ENCODE measurements at regions not wholly inside any gene's neighbourhood (a gene's known extent, or its start where the extent isn't known, plus 50 kb on each side); places are given as distances from the start of the nearest gene placed in this dataset.

- no peak for DNase-seq (ENCODE audit: low spot score in 2 of 2)
- intact Hi-C loops (cut with DNase I; ENCODE audit: low total_unique reads) = no loop called here
- TF ChIP-seq CTCF (IDR thresholded peaks at IDR 0.05) (no peak), POLR2A (IDR thresholded peaks at IDR 0.05) (no peak)
- H3K4me3 ChIP-seq (ENCODE audit: low read depth, poor library complexity, severe bottlenecking) = no peak overlapping the region
Observed at GRCh38 chr5:89899559-89899958, 510.0 kb downstream of the CETN3 start.

GRCh38 chr5:89893546-89893945 lies 516.0 kb downstream of the CETN3 start:
- intact Hi-C loops (cut with DNase I; ENCODE audit: low total_unique reads) = no loop called here
- WGBS, 2 donors = 81 to 83% methylated on average over 2 of the region's 2 CpGs

GRCh38 chr5:89885670-89886069 lies 523.9 kb downstream of the CETN3 start:
- intact Hi-C loops (cut with DNase I; ENCODE audit: low total_unique reads) = no loop called here
- no peak for DNase-seq (ENCODE audit: low spot score in 2 of 2)
- TF ChIP-seq CTCF (IDR thresholded peaks at IDR 0.05) (no peak), POLR2A (IDR thresholded peaks at IDR 0.05) (no peak)
- no peak overlapping the region for H3K4me3 ChIP-seq (ENCODE audit: low read depth, poor library complexity, severe bottlenecking)

More at GRCh38 chr5:89893546-89893945, 516.0 kb downstream of the CETN3 start:
- DNase-seq (ENCODE audit: low spot score in 2 of 2) = no peak
- H3K4me3 ChIP-seq (ENCODE audit: low read depth, poor library complexity, severe bottlenecking) = no peak overlapping the region
- TF ChIP-seq POLR2A (IDR thresholded peaks at IDR 0.05) (no peak), CTCF (IDR thresholded peaks at IDR 0.05) (no peak)

- no peak overlapping the region for H3K4me3 ChIP-seq (ENCODE audit: low read depth, poor library complexity, severe bottlenecking)
- DNase-seq (ENCODE audit: low spot score in 2 of 2) = no peak
- TF ChIP-seq CTCF (IDR thresholded peaks at IDR 0.05) = no peak
- no peak for TF ChIP-seq POLR2A (IDR thresholded peaks at IDR 0.05)
- intact Hi-C loops (cut with DNase I; ENCODE audit: low total_unique reads) = no loop called here
Observed at GRCh38 chr5:89883967-89884366, 525.6 kb downstream of the CETN3 start.

GRCh38 chr5:89878140-89879132 lies 531.1 kb downstream of the CETN3 start:
- H3K4me3 ChIP-seq (ENCODE audit: low read depth, poor library complexity, severe bottlenecking) = no peak overlapping the region
- intact Hi-C loops (cut with DNase I; ENCODE audit: low total_unique reads) = no loop called here
- TF ChIP-seq POLR2A (IDR thresholded peaks at IDR 0.05) = no peak
- no peak for TF ChIP-seq CTCF (IDR thresholded peaks at IDR 0.05)
- 68 to 75% methylated on average over 9 of the region's 9 CpGs for WGBS, 2 donors
- no peak for DNase-seq (ENCODE audit: low spot score in 2 of 2)
